Adrenal gland (tissue), 9 donors: ENCODE measurements at regions not wholly inside any gene's neighbourhood (a gene's known extent, or its start where the extent isn't known, plus 50 kb on each side); places are given as distances from the start of the nearest gene placed in this dataset.

Experiments
- DNase-seq, 7 donors: peaks; one replicate each; pipeline ENCODE4 v3.0.0-alpha.2; 2019 to 2020
- H3K27ac ChIP-seq, 5 donors: fragments of 200-600 bp; sonication (generic) in 4 of 5; 1 replicate in 3 of 5; 2 replicates in 2 of 5; pipeline versions ENCODE4 v1.5.1 to v1.8.0; 2016 to 2020; ENCODE audit warnings: mild to moderate bottlenecking in 1 of 5
- H3K27me3 ChIP-seq: fragments of 200-600 bp; 2 replicates; pipeline ENCODE4 v1.8.0; 2021
- H3K36me3 ChIP-seq, 2 donors: fragments of 200-600 bp; replicated peaks in 1 of 2; 1 replicate in 1 of 2; 2 replicates in 1 of 2; pipeline versions ENCODE4 v1.5.1 to v1.8.0; 2018 to 2022
- H3K4me1 ChIP-seq, 2 donors: fragments of 200-600 bp; replicated peaks in 1 of 2; 1 replicate in 1 of 2; 2 replicates in 1 of 2; pipeline versions ENCODE4 v1.5.1 to v1.8.0; 2018 to 2021
- H3K4me3 ChIP-seq, 4 donors: fragments of 200-600 bp; sonication (generic) in 3 of 4; one replicate each; pipeline ENCODE4 v1.5.1; 2016 to 2018
- H3K9me3 ChIP-seq, 3 donors: fragments of 200-600 bp; sonication (generic) in 1 of 3; replicated peaks in 1 of 3; 1 replicate in 2 of 3; 2 replicates in 1 of 3; pipeline versions ENCODE4 v1.5.1 to v1.8.0; 2016 to 2021
- CTCF ChIP-seq, 6 experiments: fragments of 450-650 bp in 4 of 6; fragments of 200-600 bp in 2 of 6; sonication (generic) in 1 of 6; IDR thresholded peaks; 1 replicate in 5 of 6; 2 replicates in 1 of 6; pipeline versions ENCODE4 v1.5.1 to v1.8.0; 2016 to 2021; ENCODE audit warnings: antibody characterized with exemption in 6 of 6, mild to moderate bottlenecking in 2 of 6, moderate library complexity in 1 of 6
- POLR2A ChIP-seq, 2 donors: fragments of 450-650 bp; IDR thresholded peaks; one replicate each; pipeline ENCODE4 v1.6.1; 2017; ENCODE audit warnings: antibody characterized with exemption in 2 of 2, mild to moderate bottlenecking in 2 of 2, moderate library complexity in 1 of 2
- WGBS, 4 donors: extraction: QIAGEN DNeasy Blood & Tissue Kit in 2 of 4; methylation state at CpG; one replicate each; pipeline versions ENCODE4 v1.1.5 to v1.1.7; 2013 to 2017; 5-methylcytosine and 5-hydroxymethylcytosine counted together
- intact Hi-C, 2 donors: fragments of 100-400 bp; cut with DNase I; formaldehyde crosslinking; loops; one replicate each; pipeline versions ENCODE4 v1.14.1 to v1.15.0; 2022 to 2023
- donor health status: healthy with polysubstance abuse.
- donor health status: Bipolar disorder and iron deficiency.
- donor health status: DM: yes; HTN: yes; CAD: no.
- donor health status: DM: no; HTN: no; CAD: no.
- donor health status: DM: no; HTN: no; CAD: no.

- TF ChIP-seq CTCF (IDR thresholded peaks at IDR 0.05) = no peak
- TF ChIP-seq POLR2A (IDR thresholded peaks at IDR 0.05) = no peak
- 38 to 42% (median 41%) methylated on average over 2 of the region's 2 CpGs for WGBS, 4 donors
- DNase-seq = no peak
- Histone ChIP-seq H3K27ac (no peak overlapping the region), H3K4me1 (peaks cover 0 to 7% of the 10 kb centered on the region in 2 donors), H3K27me3 (peaks cover 72% of the 10 kb centered on the region), H3K9me3 (no peaks in the 10 kb centered on the region), H3K4me3 (no peak overlapping the region), H3K36me3 (no peaks in the 10 kb centered on the region)
- intact Hi-C loops = no loop called here
Observed at GRCh38 chr20:56926501-56926900, 297.4 kb downstream of the TFAP2C start.

DNA sequence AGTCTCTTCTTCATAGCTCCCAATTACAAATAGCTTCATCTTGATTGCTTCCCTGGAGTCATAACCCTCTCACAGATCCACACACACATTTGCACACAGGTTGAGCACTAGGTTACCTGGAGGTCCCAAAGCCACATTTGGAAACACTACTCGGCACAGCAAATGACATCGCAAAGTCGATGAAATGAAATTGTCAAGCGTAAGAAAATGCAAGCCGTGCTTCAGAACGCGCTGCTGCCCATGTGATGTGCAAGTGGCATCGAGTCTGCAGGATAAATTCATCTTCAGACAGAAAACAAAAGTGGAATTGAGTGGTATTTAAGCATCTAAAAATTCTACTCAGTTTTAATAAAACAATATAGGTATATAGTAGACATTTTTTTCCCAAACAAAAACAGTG, 298.0 kb downstream of the TFAP2C start:
- no peak for TF ChIP-seq CTCF (IDR thresholded peaks at IDR 0.05)
- TF ChIP-seq POLR2A (IDR thresholded peaks at IDR 0.05) = no peak
- 22 to 48% (median 35%) methylated on average over 8 of the region's 8 CpGs for WGBS, 4 donors
- DNase-seq = no peak

DNA sequence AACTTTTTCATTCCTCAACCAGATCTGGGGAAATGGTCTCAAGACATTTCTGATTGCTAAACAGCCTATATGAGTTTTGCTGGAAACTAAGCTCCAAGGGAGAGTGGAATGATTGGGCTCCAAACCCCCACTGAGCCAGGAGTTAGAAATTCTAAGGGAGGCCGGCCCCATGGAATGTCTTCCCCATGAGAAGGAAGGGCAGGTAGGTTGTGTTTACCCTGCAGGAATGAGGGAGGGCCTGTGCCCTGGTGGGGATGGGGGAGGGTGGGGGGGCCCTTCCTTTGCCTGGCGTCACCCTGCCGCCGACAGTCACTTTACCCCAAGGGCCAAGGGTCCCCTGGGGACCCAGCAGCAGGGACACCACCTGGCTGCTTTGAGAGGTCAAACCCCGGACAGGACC, 298.9 kb downstream of the TFAP2C start:
- no peak for DNase-seq
- 2 to 15% (median 5%) methylated on average over 4 to 5 of the region's 5 CpGs for WGBS, 4 donors
- peaks cover 0 to 7% of the 10 kb centered on the region in 2 donors for H3K4me1 ChIP-seq
- H3K4me3 ChIP-seq = no peak overlapping the region
- intact Hi-C loops = no loop called here
- TF ChIP-seq CTCF (IDR thresholded peaks at IDR 0.05) (no peak), POLR2A (IDR thresholded peaks at IDR 0.05) (no peak)
- H3K27ac ChIP-seq = no peak overlapping the region
- H3K27me3 ChIP-seq = peaks cover 68% of the 10 kb centered on the region
- no peaks in the 10 kb centered on the region for H3K36me3 ChIP-seq
- H3K9me3 ChIP-seq = no peaks in the 10 kb centered on the region

More for the DNA sequence above, 298.0 kb downstream of the TFAP2C start:
- Histone ChIP-seq H3K9me3 (no peaks in the 10 kb centered on the region), H3K36me3 (no peaks in the 10 kb centered on the region), H3K4me3 (no peak overlapping the region), H3K27me3 (peaks cover 72% of the 10 kb centered on the region), H3K27ac (no peak overlapping the region), H3K4me1 (peaks cover 0 to 7% of the 10 kb centered on the region in 2 donors)
- intact Hi-C loops = no loop called here

DNA sequence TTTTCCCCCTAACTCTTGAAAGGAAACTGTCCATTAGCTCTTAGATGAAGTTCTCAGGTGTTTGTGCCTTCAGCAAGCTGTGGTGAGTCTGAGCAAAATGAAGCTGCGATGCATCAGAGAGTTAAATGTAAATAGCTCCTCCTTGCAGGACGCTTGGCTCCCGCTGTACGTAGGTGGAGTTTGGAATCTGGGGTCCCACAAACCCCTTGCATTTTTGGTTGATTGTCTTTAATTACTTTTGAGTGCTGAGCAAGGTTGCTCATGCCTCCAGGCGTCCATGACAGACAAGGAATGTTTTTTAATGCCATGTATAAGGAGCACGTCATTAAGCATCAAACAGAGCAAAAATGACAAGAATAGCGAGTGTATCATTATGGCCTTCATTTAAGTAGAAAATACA, 300.5 kb downstream of the TFAP2C start:
- H3K9me3 ChIP-seq = no peaks in the 10 kb centered on the region
- peaks cover 0 to 7% of the 10 kb centered on the region in 2 donors for H3K4me1 ChIP-seq
- TF ChIP-seq CTCF (IDR thresholded peaks at IDR 0.05) (no peak), POLR2A (IDR thresholded peaks at IDR 0.05) (no peak)
- no peak overlapping the region for H3K4me3 ChIP-seq
- no peaks in the 10 kb centered on the region for H3K36me3 ChIP-seq
- intact Hi-C loops = no loop called here
- H3K27me3 ChIP-seq = peaks cover 54% of the 10 kb centered on the region
- no peak for DNase-seq
- H3K27ac ChIP-seq = no peak overlapping the region
- 10 to 15% (median 12%) methylated on average over 7 of the region's 7 CpGs for WGBS, 4 donors
